CD8-positive, alpha-beta memory T cell (primary cell): ENCODE measurements at regions not wholly inside any gene's neighbourhood (a gene's known extent, or its start where the extent isn't known, plus 50 kb on each side); places are given as distances from the start of the nearest gene placed in this dataset.

Experiments
- CTCF ChIA-PET: fragments of 350-600 bp; sonication (Branson Sonifier 250); formaldehyde crosslinking; loops from one replicate; lab custom pipeline; 2021; ENCODE audit warnings: antibody characterized with exemption; lab: Charles Lee
- POLR2A ChIA-PET: fragments of 350-600 bp; sonication (Branson Sonifier 250); formaldehyde crosslinking; loops from one replicate; lab custom pipeline; 2021; ENCODE audit warnings: antibody characterized with exemption; lab: Charles Lee
- DNase-seq, 5 donors: peaks; one replicate each; pipeline versions ENCODE4 v3.0.0 to v3.0.0-alpha.2; 2020 to 2022; ENCODE audit warnings: mixed read lengths in 1 of 5
- H3K27ac ChIP-seq: one replicate; pipeline ENCODE4 v1.7.0; 2013; ENCODE audit warnings: low read depth, mild to moderate bottlenecking, low read length, moderate library complexity
- H3K27me3 ChIP-seq: 2 replicates; pipeline ENCODE4 v1.7.0; 2013; ENCODE audit warnings: low read length, mild to moderate bottlenecking; ENCODE audit not compliant: insufficient read depth, poor library complexity, severe bottlenecking
- H3K36me3 ChIP-seq: 2 replicates; pipeline ENCODE4 v1.7.0; 2013; ENCODE audit warnings: mild to moderate bottlenecking, low read length, moderate library complexity; ENCODE audit not compliant: insufficient read depth
- H3K4me1 ChIP-seq: 2 replicates; pipeline ENCODE4 v1.7.0; 2013; ENCODE audit warnings: mild to moderate bottlenecking, low read length, moderate library complexity; ENCODE audit not compliant: insufficient read depth
- H3K4me3 ChIP-seq: 2 replicates; pipeline ENCODE4 v1.7.0; 2013; ENCODE audit warnings: mild to moderate bottlenecking, low read length
- H3K9me3 ChIP-seq: 2 replicates; pipeline ENCODE4 v1.7.0; 2013; ENCODE audit warnings: mild to moderate bottlenecking, low read length
- H3K27ac Mint-ChIP-seq, 8 donors: one replicate each; pipeline ENCODE4 v1.8.0; 2020 to 2021; ENCODE audit warnings: mixed read lengths in 8 of 8, mild to moderate bottlenecking in 6 of 8, inconsistent platforms in 3 of 8, moderate library complexity in 3 of 8
- H3K27me3 Mint-ChIP-seq, 2 donors: one replicate each; pipeline ENCODE4 v1.8.0; 2020 to 2021; ENCODE audit warnings: mixed read lengths in 2 of 2, mild to moderate bottlenecking in 1 of 2, moderate library complexity in 1 of 2
- H3K36me3 Mint-ChIP-seq, 3 donors: one replicate each; pipeline ENCODE4 v1.8.0; 2020 to 2021; ENCODE audit warnings: mixed read lengths in 3 of 3, inconsistent platforms in 1 of 3, mild to moderate bottlenecking in 1 of 3
- H3K4me1 Mint-ChIP-seq, 3 donors: one replicate each; pipeline ENCODE4 v1.8.0; 2020 to 2021; ENCODE audit warnings: mixed read lengths in 3 of 3, inconsistent platforms in 1 of 3, mild to moderate bottlenecking in 1 of 3
- H3K4me3 Mint-ChIP-seq, 7 donors: one replicate each; pipeline ENCODE4 v1.8.0; 2020 to 2021; ENCODE audit warnings: mixed read lengths in 7 of 7, mild to moderate bottlenecking in 6 of 7, moderate library complexity in 4 of 7, inconsistent platforms in 2 of 7
- H3K9me3 Mint-ChIP-seq, 5 donors: one replicate each; pipeline ENCODE4 v1.8.0; 2020 to 2022; ENCODE audit warnings: mixed read lengths in 5 of 5, mild to moderate bottlenecking in 3 of 5, moderate library complexity in 2 of 5, inconsistent platforms in 1 of 5

- H3K27me3 Mint-ChIP-seq = peaks cover 0 to 1% of the 10 kb centered on the region in 2 donors
- Histone ChIP-seq H3K27ac (no peak overlapping the region), H3K36me3 (no peaks in the 10 kb centered on the region), H3K9me3 (no peaks in the 10 kb centered on the region), H3K27me3 (no peaks in the 10 kb centered on the region), H3K4me3 (no peak overlapping the region), H3K4me1 (no peaks in the 10 kb centered on the region)
- DNase-seq = no peak
- peaks cover 0 to 2% (median 1%) of the 10 kb centered on the region in 5 donors for H3K9me3 Mint-ChIP-seq
- no peak overlapping the region for H3K27ac Mint-ChIP-seq
- CTCF ChIA-PET = no interaction called here
- no peaks in the 10 kb centered on the region for H3K4me1 Mint-ChIP-seq
- POLR2A ChIA-PET = no interaction called here
- H3K36me3 Mint-ChIP-seq = no peaks in the 10 kb centered on the region
- no peak overlapping the region for H3K4me3 Mint-ChIP-seq
Observed at GRCh38 chr10:83647526-83647925, 491.8 kb upstream of the GHITM start.

DNA sequence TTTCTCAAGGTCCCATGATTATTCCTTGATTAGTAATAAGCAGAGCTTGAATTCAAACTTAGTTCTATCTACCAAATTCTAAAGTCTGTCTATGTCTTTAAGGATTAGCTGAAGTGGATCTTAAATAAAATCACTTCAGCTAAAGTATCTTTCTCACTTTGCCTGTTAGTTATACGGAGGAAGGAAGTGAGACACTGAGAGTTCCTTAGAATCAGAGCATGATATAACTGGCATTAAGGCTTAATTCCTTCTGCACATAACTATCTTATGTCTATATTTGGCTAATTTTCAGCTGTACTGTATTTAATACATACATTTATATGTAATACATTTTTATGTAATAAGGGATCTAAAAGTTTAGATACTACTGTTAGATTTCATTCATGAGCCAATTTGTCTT lies 491.1 kb upstream of the GHITM start:
- Mint-ChIP-seq H3K27me3 (no peaks in the 10 kb centered on the region), H3K4me3 (no peak overlapping the region), H3K27ac (no peak overlapping the region), H3K36me3 (no peaks in the 10 kb centered on the region), H3K9me3 (peaks cover 0 to 2% (median 1%) of the 10 kb centered on the region in 5 donors), H3K4me1 (no peaks in the 10 kb centered on the region)
- Histone ChIP-seq H3K4me1 (no peaks in the 10 kb centered on the region), H3K27ac (no peak overlapping the region), H3K4me3 (no peak overlapping the region), H3K36me3 (no peaks in the 10 kb centered on the region), H3K27me3 (no peaks in the 10 kb centered on the region), H3K9me3 (no peaks in the 10 kb centered on the region)
- no peak for DNase-seq
- ChIA-PET POLR2A (no interaction called here), CTCF (no interaction called here)

GRCh38 chr10:83649471-83649870 lies 489.8 kb upstream of the GHITM start:
- ChIA-PET CTCF (no interaction called here), POLR2A (no interaction called here)
- H3K9me3 Mint-ChIP-seq = peaks cover 0 to 2% (median 1%) of the 10 kb centered on the region in 5 donors
- H3K4me3 Mint-ChIP-seq = no peak overlapping the region
- no peak overlapping the region for H3K27ac ChIP-seq
- H3K4me1 ChIP-seq = no peaks in the 10 kb centered on the region
- H3K36me3 ChIP-seq = no peaks in the 10 kb centered on the region
- H3K4me1 Mint-ChIP-seq = no peaks in the 10 kb centered on the region
- no peaks in the 10 kb centered on the region for H3K27me3 ChIP-seq
- no peaks in the 10 kb centered on the region for H3K36me3 Mint-ChIP-seq
- no peaks in the 10 kb centered on the region for H3K9me3 ChIP-seq
- H3K27me3 Mint-ChIP-seq = no peaks in the 10 kb centered on the region
- no peak overlapping the region for H3K4me3 ChIP-seq
- DNase-seq = no peak
- H3K27ac Mint-ChIP-seq = no peak overlapping the region

- no peak overlapping the region for H3K4me3 Mint-ChIP-seq
- POLR2A ChIA-PET = no interaction called here
Observed at GRCh38 chr10:83654689-83655088, 484.6 kb upstream of the GHITM start.

GRCh38 chr10:83656924-83657323 lies 482.4 kb upstream of the GHITM start:
- Mint-ChIP-seq H3K27ac (no peak overlapping the region), H3K4me1 (peaks cover 0 to 5% (median 0%) of the 10 kb centered on the region in 3 donors), H3K4me3 (no peak overlapping the region), H3K9me3 (peaks cover 0 to 2% (median 0%) of the 10 kb centered on the region in 5 donors), H3K36me3 (no peaks in the 10 kb centered on the region), H3K27me3 (no peaks in the 10 kb centered on the region)
- no peak overlapping the region for H3K27ac ChIP-seq
- CTCF ChIA-PET = no interaction called here
- no peaks in the 10 kb centered on the region for H3K9me3 ChIP-seq
- no peaks in the 10 kb centered on the region for H3K27me3 ChIP-seq
- H3K4me1 ChIP-seq = no peaks in the 10 kb centered on the region
- no peak for DNase-seq
- H3K4me3 ChIP-seq = no peak overlapping the region
- POLR2A ChIA-PET = no interaction called here
- H3K36me3 ChIP-seq = no peaks in the 10 kb centered on the region

More at GRCh38 chr10:83654689-83655088, 484.6 kb upstream of the GHITM start:
- Histone ChIP-seq H3K27ac (no peak overlapping the region), H3K4me3 (no peak overlapping the region), H3K36me3 (no peaks in the 10 kb centered on the region), H3K27me3 (no peaks in the 10 kb centered on the region), H3K9me3 (no peaks in the 10 kb centered on the region), H3K4me1 (no peaks in the 10 kb centered on the region)
- CTCF ChIA-PET = no interaction called here
- Mint-ChIP-seq H3K27ac (no peak overlapping the region), H3K36me3 (no peaks in the 10 kb centered on the region), H3K4me1 (peaks cover 0 to 5% (median 0%) of the 10 kb centered on the region in 3 donors), H3K27me3 (no peaks in the 10 kb centered on the region), H3K9me3 (peaks cover 0 to 1% (median 0%) of the 10 kb centered on the region in 5 donors)
- no peak for DNase-seq

- DNase-seq = no peak
- H3K4me1 ChIP-seq = no peaks in the 10 kb centered on the region
- H3K36me3 ChIP-seq = no peaks in the 10 kb centered on the region
- H3K36me3 Mint-ChIP-seq = no peaks in the 10 kb centered on the region
- H3K4me3 Mint-ChIP-seq = no peak overlapping the region
- no peak overlapping the region for H3K27ac ChIP-seq
- peaks cover 0 to 5% (median 0%) of the 10 kb centered on the region in 3 donors for H3K4me1 Mint-ChIP-seq
- ChIA-PET POLR2A (no interaction called here), CTCF (no interaction called here)
- H3K9me3 ChIP-seq = no peaks in the 10 kb centered on the region
- H3K27me3 Mint-ChIP-seq = no peaks in the 10 kb centered on the region
- no peaks in the 10 kb centered on the region for H3K27me3 ChIP-seq
- H3K27ac Mint-ChIP-seq = no peak overlapping the region
- no peak overlapping the region for H3K4me3 ChIP-seq
- peaks cover 0 to 2% (median 0%) of the 10 kb centered on the region in 5 donors for H3K9me3 Mint-ChIP-seq
Observed at GRCh38 chr10:83657487-83657886, 481.8 kb upstream of the GHITM start.

GRCh38 chr10:83663918-83664317 lies 475.4 kb upstream of the GHITM start:
- no peaks in the 10 kb centered on the region for H3K4me1 Mint-ChIP-seq
- no peak overlapping the region for H3K27ac ChIP-seq
- no peaks in the 10 kb centered on the region for H3K36me3 ChIP-seq
- no peak overlapping the region for H3K27ac Mint-ChIP-seq
- no peaks in the 10 kb centered on the region for H3K9me3 ChIP-seq
- no peak for DNase-seq
- H3K4me3 ChIP-seq = no peak overlapping the region
- POLR2A ChIA-PET = no interaction called here
- H3K4me1 ChIP-seq = no peaks in the 10 kb centered on the region
- H3K27me3 ChIP-seq = no peaks in the 10 kb centered on the region
- H3K9me3 Mint-ChIP-seq = peaks cover 0 to 5% (median 0%) of the 10 kb centered on the region in 5 donors
- H3K4me3 Mint-ChIP-seq = no peak overlapping the region
- CTCF ChIA-PET = no interaction called here
- no peaks in the 10 kb centered on the region for H3K27me3 Mint-ChIP-seq
- H3K36me3 Mint-ChIP-seq = no peaks in the 10 kb centered on the region

- Mint-ChIP-seq H3K9me3 (peaks cover 0 to 4% (median 2%) of the 10 kb centered on the region in 5 donors), H3K27me3 (no peaks in the 10 kb centered on the region), H3K27ac (no peak overlapping the region), H3K4me3 (no peak overlapping the region), H3K36me3 (no peaks in the 10 kb centered on the region), H3K4me1 (no peaks in the 10 kb centered on the region)
- Histone ChIP-seq H3K36me3 (no peaks in the 10 kb centered on the region), H3K27ac (no peak overlapping the region), H3K4me1 (no peaks in the 10 kb centered on the region), H3K4me3 (no peak overlapping the region), H3K9me3 (no peaks in the 10 kb centered on the region), H3K27me3 (no peaks in the 10 kb centered on the region)
- ChIA-PET CTCF (no interaction called here), POLR2A (no interaction called here)
- no peak for DNase-seq
Observed at GRCh38 chr10:83666762-83667161, 472.5 kb upstream of the GHITM start.

DNA sequence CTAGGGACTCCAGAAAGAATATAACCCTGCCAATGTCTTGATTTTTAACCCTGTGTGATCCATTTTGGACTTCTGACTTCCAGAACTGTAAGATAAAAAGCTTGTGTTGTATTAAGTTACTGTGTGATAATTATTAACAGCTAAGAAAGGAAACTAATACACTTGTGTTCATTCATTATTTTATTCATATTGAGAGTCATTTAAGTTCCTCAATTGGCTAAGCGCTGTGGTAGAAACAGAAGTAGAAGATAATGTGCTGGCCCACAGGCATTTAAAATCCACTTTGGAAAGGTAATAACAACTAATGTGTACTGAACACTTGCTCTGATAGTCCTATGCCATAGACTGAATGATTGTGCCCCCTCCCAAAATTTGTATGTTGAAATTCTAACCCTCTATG lies 471.7 kb upstream of the GHITM start:
- H3K27ac Mint-ChIP-seq = no peak overlapping the region
- no peak for DNase-seq
- H3K36me3 Mint-ChIP-seq = no peaks in the 10 kb centered on the region
- ChIA-PET POLR2A (no interaction called here), CTCF (no interaction called here)
- H3K4me1 Mint-ChIP-seq = no peaks in the 10 kb centered on the region
- Histone ChIP-seq H3K27ac (no peak overlapping the region), H3K4me3 (no peak overlapping the region), H3K9me3 (no peaks in the 10 kb centered on the region), H3K4me1 (no peaks in the 10 kb centered on the region), H3K36me3 (no peaks in the 10 kb centered on the region), H3K27me3 (no peaks in the 10 kb centered on the region)
- peaks cover 0 to 4% (median 2%) of the 10 kb centered on the region in 5 donors for H3K9me3 Mint-ChIP-seq
- H3K27me3 Mint-ChIP-seq = no peaks in the 10 kb centered on the region
- no peak overlapping the region for H3K4me3 Mint-ChIP-seq
